B cell (primary cell): ENCODE measurements at regions not wholly inside any gene's neighbourhood (a gene's known extent, or its start where the extent isn't known, plus 50 kb on each side); places are given as distances from the start of the nearest gene placed in this dataset.

Experiments
- CTCF ChIP-seq: fragments of 200-600 bp; IDR thresholded peaks from one replicate; pipeline ENCODE4 v1.8.0; 2022; ENCODE audit warnings: antibody characterized with exemption, mild to moderate bottlenecking
- EZH2 ChIP-seq: IDR thresholded peaks from 2 replicates; pipeline ENCODE4 v1.6.1; 2012; ENCODE audit warnings: borderline replicate concordance, low read depth, mild to moderate bottlenecking, moderate library complexity, low read length; ENCODE audit not compliant: insufficient read depth, poor library complexity, severe bottlenecking

- TF ChIP-seq EZH2 (no peak), CTCF (no peak)
These were observed 189.3 kb upstream of the CTNND2 start for GRCh38 chr5:12093586-12093985.
